HFFc6 (cell line): ENCODE measurements at regions not wholly inside any gene's neighbourhood (a gene's known extent, or its start where the extent isn't known, plus 50 kb on each side); places are given as distances from the start of the nearest gene placed in this dataset.

Source experiments
- DNase-seq: peaks from one replicate; pipeline ENCODE4 v3.0.0-alpha.2; 2018
- H3K27ac Mint-ChIP-seq: 2 replicates; pipeline ENCODE4 v1.8.0; 2020; ENCODE audit warnings: mild to moderate bottlenecking, mixed read lengths
- H3K27me3 Mint-ChIP-seq: 2 replicates; pipeline ENCODE4 v1.8.0; 2021; ENCODE audit warnings: mild to moderate bottlenecking, moderate library complexity, mixed read lengths; ENCODE audit not compliant: insufficient read depth
- H3K36me3 Mint-ChIP-seq: 2 replicates; pipeline ENCODE4 v1.8.0; 2021; ENCODE audit warnings: low read depth, mixed read lengths
- H3K4me1 Mint-ChIP-seq: 2 replicates; pipeline ENCODE4 v1.8.0; 2020; ENCODE audit warnings: low read depth, mixed read lengths
- H3K4me3 Mint-ChIP-seq: 2 replicates; pipeline ENCODE4 v1.8.0; 2020; ENCODE audit warnings: mild to moderate bottlenecking, moderate library complexity, mixed read lengths
- H3K9me3 Mint-ChIP-seq: 2 replicates; pipeline ENCODE4 v1.8.0; 2020; ENCODE audit warnings: mild to moderate bottlenecking, mixed read lengths
- CTCF ChIP-seq: fragments of 200-600 bp; sonication (generic); IDR thresholded peaks from 2 replicates; pipeline ENCODE4 v1.5.0; 2021; ENCODE audit warnings: antibody characterized with exemption, mild to moderate bottlenecking

GRCh38 chr21:35316456-35316855 lies 267.4 kb upstream of the RUNX1 start:
- no peak for DNase-seq
- H3K9me3 Mint-ChIP-seq = no peaks in the 10 kb centered on the region
- peaks cover 2% of the 10 kb centered on the region for H3K27me3 Mint-ChIP-seq
- no peak for TF ChIP-seq CTCF
- no peak overlapping the region for H3K4me3 Mint-ChIP-seq
- H3K36me3 Mint-ChIP-seq = no peaks in the 10 kb centered on the region
- H3K27ac Mint-ChIP-seq = no peak overlapping the region
- H3K4me1 Mint-ChIP-seq = peaks cover 20% of the 10 kb centered on the region

- Mint-ChIP-seq H3K4me1 (peaks cover 24% of the 10 kb centered on the region), H3K27ac (no peak overlapping the region), H3K9me3 (no peaks in the 10 kb centered on the region), H3K4me3 (no peak overlapping the region), H3K36me3 (no peaks in the 10 kb centered on the region), H3K27me3 (peaks cover 2% of the 10 kb centered on the region)
- DNase-seq = no peak
- no peak for TF ChIP-seq CTCF
Measured at GRCh38 chr21:35314857-35315582, 265.9 kb upstream of the RUNX1 start.

- DNase-seq = no peak
- H3K4me1 Mint-ChIP-seq = peaks cover 11% of the 10 kb centered on the region
- TF ChIP-seq CTCF = no peak
- no peak overlapping the region for H3K4me3 Mint-ChIP-seq
- no peak overlapping the region for H3K27ac Mint-ChIP-seq
- peaks cover 2% of the 10 kb centered on the region for H3K27me3 Mint-ChIP-seq
- H3K36me3 Mint-ChIP-seq = peaks cover 10% of the 10 kb centered on the region; the same call in 1 of the 2 replicates
- no peaks in the 10 kb centered on the region for H3K9me3 Mint-ChIP-seq
Measured at GRCh38 chr21:35311985-35312384, 262.9 kb upstream of the RUNX1 start.

- Mint-ChIP-seq H3K36me3 (peaks cover 22% of the 10 kb centered on the region; the same call in 1 of the 2 replicates), H3K27me3 (no peaks in the 10 kb centered on the region; the same call in none of the 2 replicates), H3K4me3 (no peak overlapping the region), H3K4me1 (0 out of 2 replicates have a peak, but pooled peaks cover 4% of the 10 kb centered on the region), H3K9me3 (peaks cover 3% of the 10 kb centered on the region; the same call in 1 of the 2 replicates), H3K27ac (no peak overlapping the region)
- no peak for DNase-seq
- TF ChIP-seq CTCF = no peak
Measured at GRCh38 chr21:35309316-35309715, 260.2 kb upstream of the RUNX1 start.

- Mint-ChIP-seq H3K36me3 (peaks cover 30% of the 10 kb centered on the region), H3K27me3 (no peaks in the 10 kb centered on the region; the same call in 1 of the 2 replicates), H3K9me3 (peaks cover 14% of the 10 kb centered on the region), H3K4me3 (no peak overlapping the region), H3K27ac (peak overlapping the region; percentile 65), H3K4me1 (peaks cover 21% of the 10 kb centered on the region)
- TF ChIP-seq CTCF = no peak
- DNase-seq = peak; percentile 95
Measured at GRCh38 chr21:35303085-35303484, 254.0 kb upstream of the RUNX1 start.
